Mesothelial cell of epicardium (in vitro differentiated cells): ENCODE measurements at regions not wholly inside any gene's neighbourhood (a gene's known extent, or its start where the extent isn't known, plus 50 kb on each side); places are given as distances from the start of the nearest gene placed in this dataset.

Source experiments
- DNase-seq, 2 experiments: peaks; one replicate each; pipeline ENCODE4 v3.0.0; 2021; ENCODE audit warnings: low spot score in 2 of 2; ENCODE audit not compliant: unreplicated experiment in 2 of 2
- H3K27ac Mint-ChIP-seq: 2 replicates; pipeline ENCODE4 v1.8.0; 2021; ENCODE audit warnings: mixed read lengths
- H3K27me3 Mint-ChIP-seq: 2 replicates; pipeline ENCODE4 v1.8.0; 2021; ENCODE audit warnings: low read depth, mixed read lengths
- H3K36me3 Mint-ChIP-seq: 2 replicates; pipeline ENCODE4 v1.8.0; 2021; ENCODE audit warnings: mixed read lengths
- H3K4me1 Mint-ChIP-seq: 2 replicates; pipeline ENCODE4 v1.8.0; 2021; ENCODE audit warnings: mixed read lengths
- H3K4me3 Mint-ChIP-seq: 2 replicates; pipeline ENCODE4 v1.8.0; 2021; ENCODE audit warnings: mild to moderate bottlenecking, moderate library complexity, mixed read lengths
- H3K9me3 Mint-ChIP-seq: 2 replicates; pipeline ENCODE4 v1.8.0; 2021; ENCODE audit warnings: mixed read lengths
- TF ChIP-seq, protein P1 (sequence below): fragments of 200-600 bp; sonication (generic); IDR thresholded peaks from one replicate; pipeline ENCODE4 v1.5.0; 2021; ENCODE audit warnings: antibody characterized with exemption; ENCODE audit not compliant: unreplicated experiment

DNA sequence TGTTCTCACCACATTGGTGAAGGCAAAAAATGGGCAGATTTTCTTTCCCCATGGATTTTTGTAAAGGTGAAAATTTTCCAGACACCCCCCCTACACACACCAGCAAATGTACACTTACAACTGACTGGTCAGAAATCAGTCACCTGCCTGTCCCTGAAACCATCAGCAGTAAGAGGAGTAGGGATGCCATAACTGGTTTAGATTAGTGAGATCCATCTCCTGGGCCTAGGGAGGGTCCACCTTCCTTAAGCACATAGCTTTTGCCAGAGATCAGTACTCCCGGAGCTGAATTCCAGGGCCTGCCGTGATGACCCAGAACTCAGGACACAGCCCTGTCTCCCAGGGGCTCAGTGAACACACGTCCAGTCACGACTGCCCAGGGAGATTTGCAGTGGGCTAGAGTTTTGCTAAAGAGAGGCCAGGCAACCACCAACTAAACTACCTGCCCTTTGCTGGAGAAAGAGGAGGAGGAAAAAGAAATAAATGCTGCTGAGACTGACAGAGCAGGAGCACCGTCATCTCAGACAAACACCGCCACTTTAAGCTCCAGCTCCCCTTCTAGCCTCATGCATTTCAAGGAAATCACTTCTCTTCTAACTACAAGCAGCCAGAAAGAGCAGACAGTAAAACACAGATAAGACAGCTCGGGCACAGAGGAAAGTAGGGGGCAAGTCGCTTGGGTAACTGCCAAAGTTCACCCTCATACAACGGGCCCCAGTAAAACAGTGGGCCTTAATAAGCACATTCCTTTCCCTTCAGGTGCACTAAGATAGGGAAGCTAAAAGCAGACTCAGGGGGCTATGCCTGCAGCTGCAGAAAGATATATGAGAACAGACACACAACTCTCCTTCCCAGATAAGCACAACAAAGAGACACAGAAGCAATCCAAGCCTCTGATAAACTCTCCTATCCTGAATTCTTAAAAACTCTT, 82.6 kb upstream of the SPTLC3 start:
- no peaks in the 10 kb centered on the region for H3K27me3 Mint-ChIP-seq
- peaks cover 43% of the 10 kb centered on the region for H3K4me1 Mint-ChIP-seq
- TF ChIP-seq, protein P1, sequence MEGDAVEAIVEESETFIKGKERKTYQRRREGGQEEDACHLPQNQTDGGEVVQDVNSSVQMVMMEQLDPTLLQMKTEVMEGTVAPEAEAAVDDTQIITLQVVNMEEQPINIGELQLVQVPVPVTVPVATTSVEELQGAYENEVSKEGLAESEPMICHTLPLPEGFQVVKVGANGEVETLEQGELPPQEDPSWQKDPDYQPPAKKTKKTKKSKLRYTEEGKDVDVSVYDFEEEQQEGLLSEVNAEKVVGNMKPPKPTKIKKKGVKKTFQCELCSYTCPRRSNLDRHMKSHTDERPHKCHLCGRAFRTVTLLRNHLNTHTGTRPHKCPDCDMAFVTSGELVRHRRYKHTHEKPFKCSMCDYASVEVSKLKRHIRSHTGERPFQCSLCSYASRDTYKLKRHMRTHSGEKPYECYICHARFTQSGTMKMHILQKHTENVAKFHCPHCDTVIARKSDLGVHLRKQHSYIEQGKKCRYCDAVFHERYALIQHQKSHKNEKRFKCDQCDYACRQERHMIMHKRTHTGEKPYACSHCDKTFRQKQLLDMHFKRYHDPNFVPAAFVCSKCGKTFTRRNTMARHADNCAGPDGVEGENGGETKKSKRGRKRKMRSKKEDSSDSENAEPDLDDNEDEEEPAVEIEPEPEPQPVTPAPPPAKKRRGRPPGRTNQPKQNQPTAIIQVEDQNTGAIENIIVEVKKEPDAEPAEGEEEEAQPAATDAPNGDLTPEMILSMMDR: no peak
- peaks cover 3% of the 10 kb centered on the region for H3K36me3 Mint-ChIP-seq
- peak overlapping the region; percentile 88 for H3K27ac Mint-ChIP-seq
- H3K4me3 Mint-ChIP-seq: no peak overlapping the region
- DNase-seq: no peak
- peaks cover 8% of the 10 kb centered on the region for H3K9me3 Mint-ChIP-seq

DNA sequence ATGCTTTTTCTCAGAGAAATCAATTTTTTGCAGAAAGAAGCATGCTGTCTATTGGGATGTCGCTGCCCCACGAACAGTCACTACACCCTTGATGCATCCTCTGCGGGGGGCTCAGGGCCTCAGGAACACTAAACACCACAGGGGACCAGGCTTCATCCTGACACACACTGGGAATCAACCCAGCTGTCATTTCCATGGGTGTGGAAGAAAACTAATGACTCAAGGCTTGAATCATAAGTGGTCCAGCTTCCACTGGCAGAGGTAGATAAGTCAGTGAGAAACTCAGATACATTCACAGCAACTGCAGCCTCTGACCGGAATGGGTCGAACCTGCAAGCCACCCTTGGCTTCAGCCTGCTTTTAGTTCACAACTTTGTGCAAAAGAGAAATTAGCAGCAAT, 81.3 kb upstream of the SPTLC3 start:
- H3K27me3 Mint-ChIP-seq: no peaks in the 10 kb centered on the region
- TF ChIP-seq, protein P1: no peak
- no peaks in the 10 kb centered on the region for H3K36me3 Mint-ChIP-seq
- H3K4me1 Mint-ChIP-seq: peaks cover 43% of the 10 kb centered on the region
- H3K9me3 Mint-ChIP-seq: no peaks in the 10 kb centered on the region
- no peak overlapping the region for H3K27ac Mint-ChIP-seq
- DNase-seq: no peak
- H3K4me3 Mint-ChIP-seq: no peak overlapping the region

DNA sequence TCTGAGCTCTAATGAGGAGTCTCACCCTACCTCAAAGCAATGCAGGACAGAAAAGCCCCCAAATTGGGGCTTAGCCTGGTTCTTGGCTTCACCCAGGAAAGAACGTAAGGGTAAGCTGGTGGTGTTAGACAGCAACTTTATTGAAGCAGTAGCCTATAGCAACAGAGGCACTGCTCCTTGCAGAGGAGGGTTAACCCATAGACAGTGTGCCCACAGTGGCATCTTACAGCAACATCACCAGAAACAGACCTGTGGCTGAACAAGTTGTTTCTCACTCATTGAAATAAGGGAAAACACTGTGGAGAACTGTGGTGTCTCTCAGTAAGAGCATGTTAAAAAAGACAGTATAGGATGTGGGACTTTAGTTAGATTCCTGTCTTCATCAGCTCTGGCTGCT, 80.4 kb upstream of the SPTLC3 start:
- Mint-ChIP-seq H3K4me1 (peaks cover 43% of the 10 kb centered on the region), H3K36me3 (no peaks in the 10 kb centered on the region), H3K4me3 (no peak overlapping the region), H3K27me3 (no peaks in the 10 kb centered on the region), H3K9me3 (no peaks in the 10 kb centered on the region), H3K27ac (no peak overlapping the region)
- TF ChIP-seq, protein P1: no peak
- DNase-seq: no peak

DNA sequence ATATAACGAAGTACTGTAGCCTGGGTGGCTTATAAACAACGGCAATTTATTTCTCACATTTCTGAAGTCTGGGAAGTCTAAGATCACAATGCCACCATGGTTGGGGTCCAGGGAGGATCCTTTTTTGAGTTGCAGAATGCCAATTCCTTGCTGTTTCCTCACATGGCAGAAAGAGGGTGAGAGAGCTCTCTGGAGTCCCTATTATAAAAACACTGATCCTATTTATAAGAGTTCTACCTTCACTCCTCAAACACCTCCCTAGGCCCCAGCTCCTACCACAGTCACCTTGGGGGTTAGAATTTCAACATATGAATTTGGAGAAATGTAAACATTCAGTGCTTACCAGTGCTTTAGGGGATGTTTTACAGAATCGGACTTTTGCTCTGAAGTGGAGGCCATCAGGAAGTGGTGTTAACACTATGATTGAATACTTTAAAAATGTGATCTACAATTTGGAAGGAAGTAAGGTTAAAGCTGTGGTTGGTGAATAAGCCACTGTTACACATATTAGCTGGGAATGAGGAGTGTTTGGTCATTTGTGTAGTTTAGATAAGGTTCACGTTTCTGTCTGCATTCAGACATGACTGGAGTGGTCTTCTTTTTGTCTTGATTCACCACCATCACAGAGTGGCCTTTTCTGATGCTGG, 79.9 kb upstream of the SPTLC3 start:
- DNase-seq: no peak
- H3K27ac Mint-ChIP-seq: peak overlapping the region; percentile 4

DNA sequence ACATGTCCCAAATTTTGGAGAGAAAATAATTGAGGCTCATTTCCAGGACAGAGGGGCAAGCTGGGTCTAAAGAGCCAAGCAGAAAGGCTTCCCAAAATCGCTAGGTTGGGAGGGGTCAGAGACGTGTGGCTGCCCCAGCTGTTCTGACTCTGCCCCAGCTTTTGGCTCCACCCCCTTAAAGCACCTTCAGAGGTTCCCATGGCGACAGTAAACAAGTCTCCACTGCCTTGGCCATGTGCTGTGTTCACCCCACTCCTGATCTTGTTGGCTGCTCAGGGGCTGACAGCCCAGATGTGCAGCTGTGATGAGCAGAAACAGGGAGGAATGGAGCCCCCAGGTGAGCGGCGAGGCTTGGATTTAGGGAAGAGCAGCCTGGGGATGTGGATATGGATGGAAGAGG, 72.8 kb upstream of the SPTLC3 start:
- peaks cover 4% of the 10 kb centered on the region for H3K4me1 Mint-ChIP-seq
- TF ChIP-seq, protein P1: no peak
- no peaks in the 10 kb centered on the region for H3K36me3 Mint-ChIP-seq
- DNase-seq: no peak
- H3K9me3 Mint-ChIP-seq: no peaks in the 10 kb centered on the region
- H3K27ac Mint-ChIP-seq: no peak overlapping the region
- H3K4me3 Mint-ChIP-seq: no peak overlapping the region
- no peaks in the 10 kb centered on the region for H3K27me3 Mint-ChIP-seq

More for the DNA sequence above, 79.9 kb upstream of the SPTLC3 start:
- Mint-ChIP-seq H3K9me3 (no peaks in the 10 kb centered on the region), H3K36me3 (no peaks in the 10 kb centered on the region), H3K4me3 (no peak overlapping the region), H3K27me3 (no peaks in the 10 kb centered on the region), H3K4me1 (peaks cover 42% of the 10 kb centered on the region)
- TF ChIP-seq, protein P1: no peak
